ENCODE measurements at regions not wholly inside any gene's neighbourhood (a gene's known extent, or its start where the extent isn't known, plus 50 kb on each side); places are given as distances from the start of the nearest gene placed in this dataset.

- peak; percentile 93 for DNase-seq
Observed at GRCh38 chr11:130737866-130738431, 178.3 kb downstream of the SNX19 start.

DNA sequence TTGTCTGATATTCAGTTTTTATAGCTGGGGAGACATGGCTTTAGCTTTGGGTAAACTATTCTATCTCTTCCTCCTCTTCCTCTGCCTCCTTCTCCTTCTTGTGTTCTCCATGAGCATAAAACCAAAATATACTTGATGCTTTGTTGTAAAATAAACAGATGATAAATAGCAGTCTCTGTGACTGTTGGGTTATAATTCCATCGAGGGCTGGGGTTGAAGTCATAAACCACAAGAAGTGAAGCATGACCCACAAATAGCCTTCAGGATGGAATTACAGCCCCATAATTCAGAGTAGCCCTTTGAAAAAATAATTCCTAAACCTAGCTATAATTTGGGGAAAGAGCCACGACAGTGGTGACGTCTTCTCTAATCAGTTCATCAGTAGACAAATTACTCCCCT lies 177.7 kb downstream of the SNX19 start:
- DNase-seq, result peak; percentile 65

DNA sequence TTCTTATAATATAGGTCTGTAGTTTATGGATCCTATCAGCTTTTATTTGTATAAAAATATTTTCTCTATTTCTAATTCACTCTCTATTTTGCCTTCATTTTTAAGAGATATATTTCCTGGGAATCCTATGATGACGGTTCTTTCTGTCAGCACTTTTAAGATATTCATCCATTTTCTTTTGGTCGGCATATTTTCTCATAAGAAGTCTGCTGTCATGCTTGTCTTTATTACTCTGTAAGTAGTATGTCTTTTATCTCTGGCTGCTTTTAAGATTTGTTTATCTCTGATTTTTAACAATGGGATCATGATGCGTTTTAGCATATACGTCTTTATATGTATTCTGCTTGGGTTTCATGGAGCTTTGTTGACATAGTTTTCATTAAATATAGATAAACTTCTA lies 175.5 kb downstream of the SNX19 start:
- no peak for DNase-seq

DNA sequence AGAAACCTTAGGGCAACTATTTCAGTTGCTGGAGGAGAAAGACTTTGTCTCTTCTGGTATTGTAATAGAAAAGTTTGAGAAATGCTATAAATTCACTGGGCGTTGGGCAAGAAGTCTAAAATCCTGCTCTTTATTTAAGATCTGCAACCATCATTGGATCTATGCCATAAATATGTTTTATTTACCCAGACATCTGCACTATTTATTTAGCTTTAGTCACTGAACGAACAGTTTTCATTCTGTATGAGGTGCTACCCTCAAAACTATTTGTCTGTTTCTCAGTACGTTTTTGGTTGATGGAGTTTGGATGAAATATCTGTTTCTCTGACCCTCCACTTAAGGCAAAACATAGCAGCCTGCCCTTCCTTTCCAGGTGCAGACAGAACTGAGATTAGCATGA lies 171.5 kb downstream of the SNX19 start:
- no peak for DNase-seq

GRCh38 chr11:130749216-130749615 lies 167.1 kb downstream of the SNX19 start:
- no peak for DNase-seq

DNA sequence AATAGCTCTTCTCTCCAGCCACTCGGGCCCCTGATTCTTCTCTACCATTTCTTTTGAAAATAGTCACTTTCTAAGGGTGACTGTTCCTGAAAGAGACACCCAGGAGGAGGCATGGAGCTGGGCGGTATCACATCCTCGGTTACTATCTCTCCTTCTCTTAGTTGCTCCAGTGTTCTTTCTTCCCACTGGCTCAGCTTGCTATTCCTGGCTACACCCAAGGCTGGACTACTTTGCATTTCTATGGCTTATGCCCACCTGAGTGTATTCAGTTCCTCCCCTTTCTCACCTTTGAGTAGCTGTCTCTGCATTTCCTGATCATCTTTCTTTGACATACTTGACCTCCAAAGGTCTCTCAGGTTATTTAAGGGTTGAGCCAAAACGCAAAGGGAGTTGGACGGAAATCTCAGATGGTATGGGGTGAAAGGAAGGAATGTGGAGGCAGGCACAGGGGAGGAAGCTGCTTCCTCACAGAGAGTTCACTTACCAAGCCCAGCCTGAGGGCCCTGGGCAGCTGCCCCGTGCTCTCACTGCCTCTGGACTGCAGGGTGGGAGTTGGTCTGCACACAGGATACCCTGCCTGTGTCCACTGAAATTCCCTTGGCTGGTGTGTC lies 155.7 kb downstream of the SNX19 start:
- no peak for DNase-seq

- no peak for DNase-seq
Observed at GRCh38 chr11:130761560-130762220, 154.6 kb downstream of the SNX19 start.

DNA sequence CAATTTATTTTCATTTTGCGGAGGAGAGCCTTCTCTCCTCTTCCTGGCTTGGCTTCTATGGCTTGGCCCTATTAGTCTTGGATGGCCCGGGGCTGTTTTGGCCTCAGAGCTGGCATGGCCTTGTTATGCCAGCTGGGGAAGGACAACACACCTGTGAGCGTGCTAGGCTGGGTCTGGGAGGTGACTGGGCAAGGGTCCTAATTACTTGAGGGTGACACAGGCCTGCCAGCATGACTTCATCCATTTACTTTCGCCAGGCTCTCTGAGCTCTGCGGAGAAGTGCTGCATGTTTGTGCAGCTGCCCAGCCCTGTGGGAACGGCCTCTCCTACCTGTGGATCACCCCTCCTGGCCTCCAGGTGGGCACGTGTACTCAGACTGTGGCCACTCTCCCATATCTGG lies 153.6 kb downstream of the SNX19 start:
- DNase-seq, result no peak

GRCh38 chr11:130763087-130763980 lies 152.9 kb downstream of the SNX19 start:
- DNase-seq, result peak; percentile 45

DNA sequence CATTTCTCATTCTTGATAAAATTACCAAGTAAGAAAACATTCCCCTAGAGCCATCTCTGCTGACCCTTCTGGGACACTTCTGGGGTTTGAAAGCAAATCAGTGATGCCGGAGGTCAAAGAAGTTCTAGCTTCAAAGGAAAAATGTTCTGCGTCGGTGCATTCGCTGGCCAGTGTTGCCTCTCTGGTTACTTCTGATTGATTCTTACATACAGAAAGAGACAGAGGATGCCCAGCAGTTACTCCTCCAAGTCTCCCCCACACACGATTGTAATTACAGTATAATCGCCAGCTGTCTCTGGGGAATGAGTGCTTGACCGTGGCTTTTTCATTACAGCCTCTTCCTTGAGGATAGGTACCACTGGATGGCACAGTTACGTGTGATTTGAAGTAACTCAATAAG lies 150.9 kb downstream of the SNX19 start:
- DNase-seq, result no peak

DNA sequence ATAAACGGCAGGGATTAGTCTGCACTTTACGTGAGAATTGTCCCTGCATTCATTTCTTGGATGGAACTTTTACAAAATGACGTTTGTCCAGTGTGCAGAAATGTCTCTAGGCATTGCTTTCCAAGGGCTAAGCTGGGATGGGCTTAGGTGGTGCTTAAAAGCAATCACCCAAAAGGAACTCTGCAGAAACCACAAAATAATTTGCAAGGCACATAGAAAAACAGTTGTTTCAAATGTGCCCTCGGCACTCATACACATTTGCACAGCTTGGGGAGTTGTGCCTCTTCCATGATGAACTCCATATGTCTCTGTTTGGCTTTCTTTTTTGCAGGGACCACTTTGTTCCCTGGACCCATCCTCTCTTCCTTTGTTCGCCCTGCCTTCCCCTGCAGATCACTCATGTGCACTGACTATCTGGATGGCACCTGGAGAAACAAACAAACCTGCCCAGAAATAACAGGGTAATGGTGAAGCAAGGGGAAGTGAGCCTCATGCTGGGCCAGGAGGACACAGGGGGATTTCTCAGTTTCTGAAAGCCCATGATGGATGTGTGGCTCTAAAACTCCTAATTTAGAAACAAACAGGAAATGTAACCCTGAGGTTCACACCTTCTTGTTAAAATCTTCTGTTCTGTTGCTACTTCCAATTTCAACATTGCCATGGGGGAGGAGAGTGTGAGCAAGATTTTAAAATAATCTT lies 150.2 kb downstream of the SNX19 start:
- DNase-seq, result peak; percentile 66

DNA sequence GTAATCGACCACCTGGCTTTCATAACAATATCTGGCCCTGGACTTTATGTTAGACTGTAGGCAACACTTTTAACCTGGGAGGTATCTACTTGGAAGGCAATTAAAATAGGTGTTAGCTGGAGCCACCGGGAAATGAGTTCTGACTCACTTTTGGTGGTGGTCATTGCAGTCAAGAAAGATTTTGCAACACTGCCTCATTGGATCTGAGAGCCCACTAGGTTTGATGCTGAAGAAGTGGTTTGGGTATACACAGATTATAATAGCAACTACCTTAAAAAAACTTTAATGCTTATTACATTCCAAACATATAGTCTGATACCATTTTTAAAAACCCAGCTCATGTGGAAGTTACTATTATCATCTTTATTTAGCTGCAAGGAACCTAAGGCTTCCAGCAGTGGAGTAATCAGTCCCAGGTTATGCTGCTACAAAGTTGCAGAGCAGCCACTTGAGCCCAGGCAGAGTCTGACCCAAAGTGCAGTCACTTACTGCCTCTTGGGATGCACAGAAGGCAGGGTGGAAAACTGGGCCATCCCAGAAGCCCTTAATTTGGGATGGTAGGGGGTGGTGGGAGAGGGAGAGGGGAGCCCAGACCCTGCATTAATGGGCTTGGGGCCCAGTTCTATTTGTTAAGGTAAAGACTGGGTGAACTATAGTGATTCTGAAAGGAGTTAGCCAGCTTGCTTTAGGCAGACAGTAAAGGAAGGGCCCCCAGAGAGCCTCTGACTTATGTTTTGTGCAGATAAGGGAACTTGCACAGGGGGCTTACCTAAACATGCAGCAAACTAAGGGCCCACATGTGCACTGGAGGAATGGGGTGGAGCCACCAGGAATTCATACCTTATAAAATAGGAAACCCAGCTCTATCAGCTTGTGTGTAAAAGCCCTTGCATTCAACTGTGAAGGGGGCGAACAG lies 149.4 kb downstream of the SNX19 start:
- DNase-seq, result no peak

- no peak for DNase-seq
Observed at GRCh38 chr11:130769782-130770535, 146.3 kb downstream of the SNX19 start.

DNA sequence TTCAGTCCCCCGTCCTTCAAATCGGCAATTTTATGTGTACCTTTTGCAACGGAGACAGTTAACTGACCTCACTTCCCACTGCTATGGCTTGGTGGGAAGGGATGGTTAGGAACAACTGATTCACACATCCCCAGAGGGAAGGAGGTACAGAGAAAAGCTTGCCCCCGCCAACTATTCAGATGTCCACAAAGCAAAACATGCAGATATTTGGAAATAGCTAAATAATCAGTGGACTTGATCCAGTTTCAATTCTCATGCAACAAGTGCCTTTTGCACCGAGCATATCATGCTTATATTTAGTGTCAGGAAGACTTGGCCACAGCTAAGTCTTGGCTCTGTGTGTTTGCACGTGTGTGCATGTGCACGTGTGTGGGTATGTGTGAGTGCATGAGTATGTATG lies 144.6 kb downstream of the SNX19 start:
- DNase-seq, result peak; percentile 33

GRCh38 chr11:130772266-130773227 lies 143.7 kb downstream of the SNX19 start:
- DNase-seq, result peak; percentile 93

- DNase-seq, result no peak
Observed at GRCh38 chr11:130773244-130773820, 142.9 kb downstream of the SNX19 start.

GRCh38 chr11:130774703-130775102 lies 141.6 kb downstream of the SNX19 start:
- DNase-seq, result no peak

DNA sequence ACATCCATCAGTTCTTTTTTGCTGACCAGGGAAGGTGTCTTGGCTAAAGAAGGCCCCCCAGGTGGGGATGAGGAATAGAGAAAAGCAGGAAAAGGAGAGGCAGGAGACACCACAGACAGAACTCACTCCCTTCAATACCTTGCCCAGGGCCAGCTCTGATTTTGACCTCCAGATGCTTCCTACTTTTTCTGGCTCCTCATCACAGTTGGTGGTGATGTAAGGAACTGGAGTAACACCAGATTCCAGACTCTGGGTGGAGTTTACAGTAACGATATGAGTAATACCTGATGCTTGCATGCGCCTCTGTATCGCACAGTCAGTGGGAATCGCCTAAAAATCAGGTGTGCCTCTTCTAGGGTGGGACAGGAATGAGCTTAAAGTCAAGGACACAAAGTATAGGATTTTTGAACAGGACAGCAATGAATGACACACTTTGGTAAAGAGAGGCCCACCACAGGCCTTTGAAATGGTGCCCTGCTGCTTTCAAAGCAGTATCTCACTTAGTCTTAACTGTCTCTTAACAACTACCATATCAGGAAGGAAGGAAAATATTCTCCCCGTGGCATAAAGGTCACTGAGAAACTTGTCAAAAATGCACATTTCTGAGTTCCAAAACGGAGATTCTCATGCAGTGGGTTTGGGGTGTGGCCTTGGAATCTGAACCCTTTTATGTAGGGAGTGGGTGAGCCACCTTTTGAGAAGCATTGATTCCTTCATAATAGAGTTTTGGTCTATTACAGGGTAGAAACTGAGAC lies 140.8 kb downstream of the SNX19 start:
- peak; percentile 52 for DNase-seq

All from fibroblast of skin of abdomen (primary cell).